ENCODE measurements at regions not wholly inside any gene's neighbourhood (a gene's known extent, or its start where the extent isn't known, plus 50 kb on each side); places are given as distances from the start of the nearest gene placed in this dataset.

GRCh38 chr6:104109806-104110205, 749.9 kb downstream of the HACE1 start:
- DNase-seq, result no peak

GRCh38 chr6:104108634-104109033, 751.1 kb downstream of the HACE1 start:
- no peak for DNase-seq

GRCh38 chr6:104095661-104096416, 763.9 kb downstream of the HACE1 start:
- DNase-seq, result no peak

- DNase-seq, result no peak
Measured at GRCh38 chr6:104087765-104088164, 772.0 kb downstream of the HACE1 start.

- no peak for DNase-seq
Measured at GRCh38 chr6:104068281-104068680, 791.4 kb downstream of the HACE1 start.

DNA sequence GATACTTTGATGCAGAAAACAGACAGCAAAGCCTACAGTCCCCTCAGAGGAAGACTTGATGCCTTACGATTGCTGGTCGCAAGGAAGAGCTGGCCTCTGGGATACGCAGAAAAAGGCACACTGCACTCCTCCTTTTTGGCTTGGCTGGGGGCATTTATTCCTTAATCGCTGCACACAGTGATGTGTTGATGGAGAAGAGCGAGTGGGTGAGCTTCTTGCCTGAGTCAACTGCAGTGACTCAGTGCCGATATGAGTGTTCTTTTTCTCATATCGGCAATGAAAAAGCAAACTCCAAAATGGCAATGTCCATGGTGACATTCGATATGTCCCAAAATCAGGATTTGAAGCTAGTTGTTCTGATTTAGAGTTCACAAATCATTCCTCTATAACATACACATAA, 794.8 kb downstream of the HACE1 start:
- peak in 13 of 56 donors; percentile 0 to 38 (median 8) for DNase-seq

GRCh38 chr6:104050455-104050854, 809.3 kb downstream of the HACE1 start:
- no peak for DNase-seq

- no peak for DNase-seq
Measured at GRCh38 chr6:104046426-104046825, 813.3 kb downstream of the HACE1 start.

- DNase-seq, result no peak
Measured at GRCh38 chr6:104031346-104031745, 828.4 kb downstream of the HACE1 start.

DNA sequence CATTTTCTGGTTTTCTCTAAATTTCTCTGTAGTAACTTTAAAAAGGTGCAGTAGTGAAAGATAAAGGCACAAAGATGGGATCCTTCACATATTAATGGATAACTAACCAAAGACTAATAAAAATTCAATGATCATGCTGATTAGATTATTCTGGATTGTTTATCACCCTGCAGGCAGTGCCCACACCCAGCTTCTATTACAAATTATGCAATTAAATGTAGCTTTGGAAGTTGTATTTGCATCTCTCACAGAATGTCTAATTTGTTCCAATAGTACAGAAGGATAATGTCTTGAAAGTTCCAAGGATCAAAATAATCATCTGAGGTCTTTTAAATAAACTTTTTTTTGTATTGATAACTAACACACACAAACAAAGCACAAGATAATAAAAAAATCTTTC, 837.6 kb downstream of the HACE1 start:
- DNase-seq, result no peak

DNA sequence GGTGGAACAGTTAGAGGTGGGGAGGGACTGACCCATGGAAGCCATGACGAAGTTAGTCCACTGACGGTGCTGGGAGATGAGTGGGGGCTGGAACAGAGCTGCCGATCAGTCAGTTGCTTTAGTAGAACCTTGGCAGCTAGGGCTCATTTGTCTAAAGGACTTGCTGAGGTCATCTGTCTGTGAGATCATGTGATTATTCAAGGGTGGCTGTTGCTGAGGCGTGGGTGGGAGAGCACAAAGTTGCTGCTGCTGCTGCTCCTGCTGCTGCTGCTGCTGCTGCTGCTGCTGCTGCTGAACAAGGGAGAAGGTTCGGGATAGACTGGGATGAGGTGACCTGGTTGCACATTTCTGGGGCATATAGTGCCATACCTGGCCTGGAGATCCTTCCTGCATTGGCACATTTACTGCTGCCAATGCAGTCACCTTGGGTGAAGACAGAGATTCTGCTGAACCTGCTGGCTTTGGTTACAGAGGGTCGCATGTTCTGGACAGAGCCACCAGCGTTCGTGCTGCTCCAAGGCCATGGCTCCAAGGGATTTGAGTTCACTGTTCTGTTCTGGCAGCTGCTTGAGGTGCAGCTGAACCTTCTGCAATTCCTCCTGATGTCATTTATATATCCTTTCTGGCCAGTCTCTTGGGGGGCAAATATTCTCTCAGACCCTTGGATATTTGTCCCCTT, 840.5 kb downstream of the HACE1 start:
- DNase-seq, result no peak

- DNase-seq, result no peak
Measured at GRCh38 chr6:104017410-104018381, 842.0 kb downstream of the HACE1 start.

DNA sequence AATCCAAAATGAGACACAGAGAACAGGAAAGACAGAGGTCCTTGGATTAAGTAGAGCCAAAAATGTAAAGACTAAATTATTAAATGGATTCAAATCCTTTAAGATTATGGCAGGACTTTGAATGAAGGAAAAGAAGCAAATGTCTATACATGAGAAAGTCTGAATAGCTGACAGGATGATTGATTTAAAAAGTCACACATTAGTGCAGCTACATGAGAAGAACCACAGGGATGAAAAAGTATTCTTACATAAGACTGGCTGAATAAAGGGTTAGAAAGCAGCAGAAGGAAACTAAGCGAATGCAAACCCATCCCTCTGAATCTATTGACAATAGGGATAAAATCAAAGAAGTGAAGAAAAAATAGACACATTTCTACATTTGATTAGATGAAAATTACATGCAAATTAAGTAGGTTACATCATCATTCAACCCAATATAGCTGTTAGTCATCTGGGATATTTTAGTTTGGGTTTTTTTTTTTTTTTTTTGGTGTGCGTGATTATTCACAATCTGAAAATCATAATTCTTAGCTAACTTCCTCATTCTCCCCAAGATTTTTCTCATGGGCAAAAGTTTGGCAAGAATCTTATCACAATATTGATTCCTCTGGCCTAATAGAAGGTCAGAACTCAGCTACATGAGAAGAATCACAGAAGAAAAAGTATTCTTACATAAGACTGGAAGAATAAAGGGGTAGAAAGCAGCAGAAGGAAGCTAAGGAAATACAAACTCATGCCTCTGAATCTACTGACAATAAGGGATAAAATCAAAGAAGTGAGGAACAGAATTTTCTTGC, 845.4 kb downstream of the HACE1 start:
- DNase-seq, result no peak

- DNase-seq, result no peak
Measured at GRCh38 chr6:104013312-104013971, 846.3 kb downstream of the HACE1 start.

GRCh38 chr6:104010897-104011296, 848.8 kb downstream of the HACE1 start:
- no peak for DNase-seq

DNA sequence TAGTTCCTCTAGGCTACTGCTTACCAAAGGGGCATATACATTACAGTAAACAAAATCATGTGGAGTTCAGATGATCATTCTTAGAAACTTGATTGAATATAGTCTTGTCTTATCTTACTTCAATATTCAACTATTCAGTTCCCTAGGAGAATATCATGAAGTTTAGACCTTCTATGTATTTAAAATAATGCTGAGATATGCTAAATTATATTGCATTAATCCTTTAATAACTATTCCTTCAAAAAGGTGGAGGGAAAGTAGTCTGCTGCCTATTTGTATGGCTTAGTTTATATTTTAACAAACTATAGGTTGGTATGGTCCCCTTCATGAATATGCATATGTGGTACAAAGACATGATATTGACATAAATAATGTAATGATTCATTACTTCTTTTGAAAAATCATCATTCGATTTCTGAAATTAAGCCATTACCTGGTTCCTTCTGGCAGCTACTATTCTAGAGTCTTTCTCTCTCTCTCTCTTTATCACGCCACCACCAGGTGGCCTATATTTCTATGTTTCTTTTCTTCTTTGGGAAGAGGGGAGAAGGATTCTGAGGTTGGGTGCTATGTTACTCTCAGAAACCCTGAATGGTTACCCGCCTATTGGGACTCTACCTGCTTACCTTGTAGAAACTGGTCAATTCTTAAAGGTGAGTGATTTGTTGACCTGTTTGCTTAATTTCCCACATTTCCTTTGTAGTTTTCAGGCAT, 855.8 kb downstream of the HACE1 start:
- DNase-seq, result no peak

GRCh38 chr6:103995571-103995970, 864.1 kb downstream of the HACE1 start:
- no peak for DNase-seq

- no peak for DNase-seq
Measured at GRCh38 chr6:103983860-103984259, 875.9 kb downstream of the HACE1 start.

GRCh38 chr6:103983011-103983410, 876.7 kb downstream of the HACE1 start:
- DNase-seq, result no peak

DNA sequence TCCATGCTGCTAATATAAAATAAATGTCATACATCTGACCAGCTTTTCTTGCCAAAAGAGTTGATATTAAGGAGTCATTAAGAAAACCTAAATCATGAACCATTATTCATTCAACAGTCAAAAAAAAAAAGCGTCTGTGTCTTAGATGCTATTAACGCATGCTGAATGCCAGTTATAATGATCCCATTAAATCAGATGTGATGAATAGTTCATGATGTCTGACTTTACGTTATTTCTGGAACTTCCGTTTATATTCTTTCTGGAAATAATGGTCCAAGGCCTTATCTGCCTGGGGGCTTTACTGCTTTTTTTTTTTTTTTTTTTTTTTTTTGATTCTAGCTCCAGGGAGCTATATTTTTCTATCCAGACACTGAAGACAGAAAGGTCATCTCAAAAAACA, 877.1 kb downstream of the HACE1 start:
- no peak for DNase-seq
